ENCODE measurements at regions not wholly inside any gene's neighbourhood (a gene's known extent, or its start where the extent isn't known, plus 50 kb on each side); places are given as distances from the start of the nearest gene placed in this dataset.

DNA sequence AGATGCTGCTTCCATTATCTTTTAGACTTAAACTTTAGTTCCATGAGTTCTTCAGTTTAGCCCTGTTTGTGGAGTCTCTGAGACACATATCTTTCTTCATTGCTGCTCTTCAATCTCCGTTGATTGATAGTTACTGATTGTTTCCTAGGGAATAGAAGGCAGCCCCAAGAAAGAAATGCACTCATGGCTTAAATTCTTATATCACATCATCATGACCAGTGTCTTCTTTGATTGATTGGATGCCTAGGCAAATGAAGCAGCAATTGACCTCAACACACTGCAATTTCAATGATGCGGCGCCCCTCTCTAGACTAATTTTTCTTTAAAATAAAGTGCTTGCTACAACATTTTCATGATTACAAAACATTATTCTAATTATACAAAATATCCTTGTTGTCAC, 576.5 kb upstream of the VSTM2A start:
- ChIA-PET CTCF (no interaction called here), POLR2A (no interaction called here)
- Mint-ChIP-seq H3K4me1 (0 out of 2 replicates have a peak, but pooled peaks cover 2% of the 10 kb centered on the region), H3K36me3 (peaks cover 14% of the 10 kb centered on the region), H3K27ac (no peak overlapping the region), H3K27me3 (ENCODE audit: low read depth) (no peaks in the 10 kb centered on the region; the same call in 1 of the 2 replicates), H3K4me3 (no peak overlapping the region), H3K9me3 (peaks cover 25% of the 10 kb centered on the region)
- DNase-seq (ENCODE audit: low spot score) (no peak), ATAC-seq (no peak)
- TF ChIP-seq, protein P1, sequence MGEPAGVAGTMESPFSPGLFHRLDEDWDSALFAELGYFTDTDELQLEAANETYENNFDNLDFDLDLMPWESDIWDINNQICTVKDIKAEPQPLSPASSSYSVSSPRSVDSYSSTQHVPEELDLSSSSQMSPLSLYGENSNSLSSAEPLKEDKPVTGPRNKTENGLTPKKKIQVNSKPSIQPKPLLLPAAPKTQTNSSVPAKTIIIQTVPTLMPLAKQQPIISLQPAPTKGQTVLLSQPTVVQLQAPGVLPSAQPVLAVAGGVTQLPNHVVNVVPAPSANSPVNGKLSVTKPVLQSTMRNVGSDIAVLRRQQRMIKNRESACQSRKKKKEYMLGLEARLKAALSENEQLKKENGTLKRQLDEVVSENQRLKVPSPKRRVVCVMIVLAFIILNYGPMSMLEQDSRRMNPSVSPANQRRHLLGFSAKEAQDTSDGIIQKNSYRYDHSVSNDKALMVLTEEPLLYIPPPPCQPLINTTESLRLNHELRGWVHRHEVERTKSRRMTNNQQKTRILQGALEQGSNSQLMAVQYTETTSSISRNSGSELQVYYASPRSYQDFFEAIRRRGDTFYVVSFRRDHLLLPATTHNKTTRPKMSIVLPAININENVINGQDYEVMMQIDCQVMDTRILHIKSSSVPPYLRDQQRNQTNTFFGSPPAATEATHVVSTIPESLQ (CRISPR knock-in tag; IDR thresholded peaks at IDR 0.05) = no peak
- TF ChIP-seq, protein P2, sequence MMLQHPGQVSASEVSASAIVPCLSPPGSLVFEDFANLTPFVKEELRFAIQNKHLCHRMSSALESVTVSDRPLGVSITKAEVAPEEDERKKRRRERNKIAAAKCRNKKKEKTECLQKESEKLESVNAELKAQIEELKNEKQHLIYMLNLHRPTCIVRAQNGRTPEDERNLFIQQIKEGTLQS (CRISPR knock-in tag; conservative IDR thresholded peaks at IDR 0.05) = no peak
- TF ChIP-seq NFYB (CRISPR knock-in tag; conservative IDR thresholded peaks at IDR 0.05; ENCODE audit: low read depth) = no peak
- no peak for TF ChIP-seq JAZF1 (CRISPR knock-in tag; IDR thresholded peaks at IDR 0.05)
- TF ChIP-seq ZNF396 (CRISPR knock-in tag; IDR thresholded peaks at IDR 0.05; ENCODE audit: borderline replicate concordance) = no peak
- TF ChIP-seq OVOL2 (CRISPR knock-in tag; IDR thresholded peaks at IDR 0.05; ENCODE audit: borderline replicate concordance) = no peak
- no peak for TF ChIP-seq TCF7 (CRISPR knock-in tag; IDR thresholded peaks at IDR 0.05; ENCODE audit: low read depth)

DNA sequence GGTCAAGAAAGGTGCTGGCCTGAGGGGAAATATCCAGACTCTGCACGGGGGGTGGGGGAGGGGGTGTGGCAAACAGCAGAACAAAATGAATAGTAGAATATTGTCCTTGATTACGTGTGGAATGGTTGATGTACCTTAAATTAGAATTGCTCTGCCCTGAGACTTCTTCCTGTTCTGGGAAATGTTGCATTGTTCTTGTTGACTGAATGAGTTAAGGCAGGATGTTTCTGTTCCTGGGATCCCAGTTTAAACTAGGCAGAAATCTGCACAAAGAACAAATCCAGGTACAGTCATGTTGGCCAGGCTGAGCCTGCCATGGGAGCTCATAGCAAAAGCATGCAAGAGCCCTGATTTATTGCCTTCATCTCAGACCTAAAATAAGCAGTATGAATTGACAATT, 558.7 kb upstream of the VSTM2A start:
- POLR2A ChIA-PET = interaction anchor here (0.6 kb wide), 1 partner anchor 459 kb away, joined by 4 read pairs; no protein-coding TSS in a partner anchor
- DNase-seq (ENCODE audit: low spot score) (no peak), ATAC-seq (no peak)
- H3K27ac Mint-ChIP-seq = no peak overlapping the region
- CTCF ChIA-PET = no interaction called here
- H3K4me1 Mint-ChIP-seq = peaks cover 6% of the 10 kb centered on the region
- no peak overlapping the region for H3K4me3 Mint-ChIP-seq
- no peaks in the 10 kb centered on the region for H3K27me3 Mint-ChIP-seq (ENCODE audit: low read depth)
- TF ChIP-seq, protein P3, sequence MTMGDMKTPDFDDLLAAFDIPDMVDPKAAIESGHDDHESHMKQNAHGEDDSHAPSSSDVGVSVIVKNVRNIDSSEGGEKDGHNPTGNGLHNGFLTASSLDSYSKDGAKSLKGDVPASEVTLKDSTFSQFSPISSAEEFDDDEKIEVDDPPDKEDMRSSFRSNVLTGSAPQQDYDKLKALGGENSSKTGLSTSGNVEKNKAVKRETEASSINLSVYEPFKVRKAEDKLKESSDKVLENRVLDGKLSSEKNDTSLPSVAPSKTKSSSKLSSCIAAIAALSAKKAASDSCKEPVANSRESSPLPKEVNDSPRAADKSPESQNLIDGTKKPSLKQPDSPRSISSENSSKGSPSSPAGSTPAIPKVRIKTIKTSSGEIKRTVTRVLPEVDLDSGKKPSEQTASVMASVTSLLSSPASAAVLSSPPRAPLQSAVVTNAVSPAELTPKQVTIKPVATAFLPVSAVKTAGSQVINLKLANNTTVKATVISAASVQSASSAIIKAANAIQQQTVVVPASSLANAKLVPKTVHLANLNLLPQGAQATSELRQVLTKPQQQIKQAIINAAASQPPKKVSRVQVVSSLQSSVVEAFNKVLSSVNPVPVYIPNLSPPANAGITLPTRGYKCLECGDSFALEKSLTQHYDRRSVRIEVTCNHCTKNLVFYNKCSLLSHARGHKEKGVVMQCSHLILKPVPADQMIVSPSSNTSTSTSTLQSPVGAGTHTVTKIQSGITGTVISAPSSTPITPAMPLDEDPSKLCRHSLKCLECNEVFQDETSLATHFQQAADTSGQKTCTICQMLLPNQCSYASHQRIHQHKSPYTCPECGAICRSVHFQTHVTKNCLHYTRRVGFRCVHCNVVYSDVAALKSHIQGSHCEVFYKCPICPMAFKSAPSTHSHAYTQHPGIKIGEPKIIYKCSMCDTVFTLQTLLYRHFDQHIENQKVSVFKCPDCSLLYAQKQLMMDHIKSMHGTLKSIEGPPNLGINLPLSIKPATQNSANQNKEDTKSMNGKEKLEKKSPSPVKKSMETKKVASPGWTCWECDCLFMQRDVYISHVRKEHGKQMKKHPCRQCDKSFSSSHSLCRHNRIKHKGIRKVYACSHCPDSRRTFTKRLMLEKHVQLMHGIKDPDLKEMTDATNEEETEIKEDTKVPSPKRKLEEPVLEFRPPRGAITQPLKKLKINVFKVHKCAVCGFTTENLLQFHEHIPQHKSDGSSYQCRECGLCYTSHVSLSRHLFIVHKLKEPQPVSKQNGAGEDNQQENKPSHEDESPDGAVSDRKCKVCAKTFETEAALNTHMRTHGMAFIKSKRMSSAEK (CRISPR knock-in tag; IDR thresholded peaks at IDR 0.05; ENCODE audit: borderline replicate concordance) = no peak
- TF ChIP-seq CREB1 (CRISPR knock-in tag; IDR thresholded peaks at IDR 0.05) (no peak), NFE2L1 (CRISPR knock-in tag; IDR thresholded peaks at IDR 0.05) (no peak), SMAD3 (CRISPR knock-in tag; IDR thresholded peaks at IDR 0.05; ENCODE audit: borderline replicate concordance) (no peak), ESRRA (CRISPR knock-in tag; IDR thresholded peaks at IDR 0.05; ENCODE audit: borderline replicate concordance) (no peak), GTF2I (CRISPR knock-in tag; conservative IDR thresholded peaks at IDR 0.05) (no peak), NFATC4 (CRISPR knock-in tag; IDR thresholded peaks at IDR 0.05) (no peak), KAT7 (CRISPR knock-in tag; IDR thresholded peaks at IDR 0.05; ENCODE audit: borderline replicate concordance) (no peak)
- H3K9me3 Mint-ChIP-seq = peaks cover 9% of the 10 kb centered on the region; the same call in 1 of the 2 replicates
- H3K36me3 Mint-ChIP-seq = no peaks in the 10 kb centered on the region

DNA sequence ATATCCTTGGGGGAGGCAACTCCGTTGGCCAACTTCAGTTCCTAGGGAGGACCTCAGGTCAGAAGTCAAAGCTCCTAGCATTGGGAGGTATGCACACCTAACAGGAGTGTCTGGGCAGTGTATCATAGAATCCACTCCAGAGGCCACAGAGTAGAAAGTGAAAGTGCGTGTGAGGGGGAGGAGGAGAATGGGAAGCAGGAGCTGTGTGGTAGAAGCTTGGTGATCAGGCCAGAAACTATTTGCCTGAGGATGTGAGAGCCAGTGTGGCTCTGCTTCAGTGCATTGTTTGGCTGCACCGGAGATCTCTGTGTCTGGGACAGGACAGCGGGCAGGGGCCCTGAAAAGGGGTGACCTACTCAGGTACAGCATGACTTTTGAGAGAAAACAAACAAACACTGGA, 557.4 kb upstream of the VSTM2A start:
- Mint-ChIP-seq H3K27me3 (ENCODE audit: low read depth) (no peaks in the 10 kb centered on the region), H3K9me3 (peaks cover 9% of the 10 kb centered on the region; the same call in 1 of the 2 replicates), H3K27ac (no peak overlapping the region), H3K36me3 (no peaks in the 10 kb centered on the region), H3K4me3 (no peak overlapping the region), H3K4me1 (peaks cover 4% of the 10 kb centered on the region)
- ChIA-PET CTCF (no interaction called here), POLR2A (no interaction called here)
- DNase-seq (ENCODE audit: low spot score) = no peak
- no peak for ATAC-seq
- TF ChIP-seq, protein P4, sequence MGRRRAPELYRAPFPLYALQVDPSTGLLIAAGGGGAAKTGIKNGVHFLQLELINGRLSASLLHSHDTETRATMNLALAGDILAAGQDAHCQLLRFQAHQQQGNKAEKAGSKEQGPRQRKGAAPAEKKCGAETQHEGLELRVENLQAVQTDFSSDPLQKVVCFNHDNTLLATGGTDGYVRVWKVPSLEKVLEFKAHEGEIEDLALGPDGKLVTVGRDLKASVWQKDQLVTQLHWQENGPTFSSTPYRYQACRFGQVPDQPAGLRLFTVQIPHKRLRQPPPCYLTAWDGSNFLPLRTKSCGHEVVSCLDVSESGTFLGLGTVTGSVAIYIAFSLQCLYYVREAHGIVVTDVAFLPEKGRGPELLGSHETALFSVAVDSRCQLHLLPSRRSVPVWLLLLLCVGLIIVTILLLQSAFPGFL (CRISPR knock-in tag; IDR thresholded peaks at IDR 0.05; ENCODE audit: borderline replicate concordance) = no peak
- TF ChIP-seq, protein P5, sequence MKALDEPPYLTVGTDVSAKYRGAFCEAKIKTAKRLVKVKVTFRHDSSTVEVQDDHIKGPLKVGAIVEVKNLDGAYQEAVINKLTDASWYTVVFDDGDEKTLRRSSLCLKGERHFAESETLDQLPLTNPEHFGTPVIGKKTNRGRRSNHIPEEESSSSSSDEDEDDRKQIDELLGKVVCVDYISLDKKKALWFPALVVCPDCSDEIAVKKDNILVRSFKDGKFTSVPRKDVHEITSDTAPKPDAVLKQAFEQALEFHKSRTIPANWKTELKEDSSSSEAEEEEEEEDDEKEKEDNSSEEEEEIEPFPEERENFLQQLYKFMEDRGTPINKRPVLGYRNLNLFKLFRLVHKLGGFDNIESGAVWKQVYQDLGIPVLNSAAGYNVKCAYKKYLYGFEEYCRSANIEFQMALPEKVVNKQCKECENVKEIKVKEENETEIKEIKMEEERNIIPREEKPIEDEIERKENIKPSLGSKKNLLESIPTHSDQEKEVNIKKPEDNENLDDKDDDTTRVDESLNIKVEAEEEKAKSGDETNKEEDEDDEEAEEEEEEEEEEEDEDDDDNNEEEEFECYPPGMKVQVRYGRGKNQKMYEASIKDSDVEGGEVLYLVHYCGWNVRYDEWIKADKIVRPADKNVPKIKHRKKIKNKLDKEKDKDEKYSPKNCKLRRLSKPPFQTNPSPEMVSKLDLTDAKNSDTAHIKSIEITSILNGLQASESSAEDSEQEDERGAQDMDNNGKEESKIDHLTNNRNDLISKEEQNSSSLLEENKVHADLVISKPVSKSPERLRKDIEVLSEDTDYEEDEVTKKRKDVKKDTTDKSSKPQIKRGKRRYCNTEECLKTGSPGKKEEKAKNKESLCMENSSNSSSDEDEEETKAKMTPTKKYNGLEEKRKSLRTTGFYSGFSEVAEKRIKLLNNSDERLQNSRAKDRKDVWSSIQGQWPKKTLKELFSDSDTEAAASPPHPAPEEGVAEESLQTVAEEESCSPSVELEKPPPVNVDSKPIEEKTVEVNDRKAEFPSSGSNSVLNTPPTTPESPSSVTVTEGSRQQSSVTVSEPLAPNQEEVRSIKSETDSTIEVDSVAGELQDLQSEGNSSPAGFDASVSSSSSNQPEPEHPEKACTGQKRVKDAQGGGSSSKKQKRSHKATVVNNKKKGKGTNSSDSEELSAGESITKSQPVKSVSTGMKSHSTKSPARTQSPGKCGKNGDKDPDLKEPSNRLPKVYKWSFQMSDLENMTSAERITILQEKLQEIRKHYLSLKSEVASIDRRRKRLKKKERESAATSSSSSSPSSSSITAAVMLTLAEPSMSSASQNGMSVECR (CRISPR knock-in tag; IDR thresholded peaks at IDR 0.05; ENCODE audit: borderline replicate concordance) = no peak
- TF ChIP-seq KAT7 (CRISPR knock-in tag; IDR thresholded peaks at IDR 0.05; ENCODE audit: borderline replicate concordance) (no peak), SMAD3 (CRISPR knock-in tag; IDR thresholded peaks at IDR 0.05; ENCODE audit: borderline replicate concordance) (no peak), ZNF121 (CRISPR knock-in tag; IDR thresholded peaks at IDR 0.05) (no peak), ZNF138 (CRISPR knock-in tag; conservative IDR thresholded peaks at IDR 0.05) (no peak), TEAD4 (CRISPR knock-in tag; IDR thresholded peaks at IDR 0.05) (no peak)

Measured in WTC11 (cell line).